ENCODE measurements at regions not wholly inside any gene's neighbourhood (a gene's known extent, or its start where the extent isn't known, plus 50 kb on each side); places are given as distances from the start of the nearest gene placed in this dataset.

DNA sequence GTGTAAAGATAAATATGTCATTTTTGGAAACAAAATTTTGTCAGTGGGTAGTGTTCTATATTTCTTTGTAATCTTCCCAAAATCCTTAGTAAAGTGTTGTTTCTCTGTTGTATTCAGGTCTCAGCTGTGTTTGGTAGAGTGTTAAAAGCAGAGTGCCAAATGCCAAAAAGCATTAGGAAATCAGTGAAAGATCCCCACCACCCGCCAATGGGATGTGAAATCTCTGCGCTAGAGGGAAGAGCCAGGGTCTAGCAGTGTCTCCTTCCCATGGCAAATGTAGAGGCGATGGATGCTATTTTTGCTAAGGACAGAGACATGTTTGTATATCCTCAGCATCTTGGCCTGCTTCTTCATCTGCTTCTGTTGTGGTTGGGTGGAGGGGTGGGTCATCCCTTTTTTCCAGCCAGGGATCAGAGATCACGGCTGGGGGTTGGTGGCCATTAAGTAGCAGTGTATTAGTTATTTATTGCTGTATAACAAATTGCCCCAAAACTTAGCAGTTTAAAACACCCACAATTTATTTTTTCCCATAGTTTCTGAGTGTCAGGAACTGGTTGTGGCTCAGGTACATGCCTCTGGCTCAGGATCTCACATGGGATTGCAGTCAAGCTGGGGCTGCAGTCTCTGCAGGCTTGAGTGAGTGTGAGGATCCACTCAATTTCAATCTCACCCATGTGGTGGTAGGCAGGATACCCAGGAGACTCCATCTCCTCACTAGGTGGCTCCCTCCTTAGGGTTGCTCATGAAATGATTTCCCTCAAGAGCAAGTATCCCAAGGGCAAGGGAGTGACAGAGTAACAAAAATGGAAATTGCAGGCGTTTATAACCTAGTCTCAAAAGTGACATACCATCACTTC lies 211.9 kb downstream of the MYCN start:
- no peak for DNase-seq
- peaks cover 0 to 11% (median 7%) of the 10 kb centered on the region in 4 donors for H3K4me1 ChIP-seq
- H3K27me3 ChIP-seq: no peaks in the 10 kb centered on the region
- H3K27ac ChIP-seq: no peak overlapping the region
- intact Hi-C loops (cut with DNase I): no loop called here
- H3K9me3 ChIP-seq: no peaks in the 10 kb centered on the region
- no peaks in the 10 kb centered on the region for H3K36me3 ChIP-seq
- WGBS, 2 donors: 85 to 86% methylated on average over 5 of the region's 5 CpGs
- TF ChIP-seq, protein P1, sequence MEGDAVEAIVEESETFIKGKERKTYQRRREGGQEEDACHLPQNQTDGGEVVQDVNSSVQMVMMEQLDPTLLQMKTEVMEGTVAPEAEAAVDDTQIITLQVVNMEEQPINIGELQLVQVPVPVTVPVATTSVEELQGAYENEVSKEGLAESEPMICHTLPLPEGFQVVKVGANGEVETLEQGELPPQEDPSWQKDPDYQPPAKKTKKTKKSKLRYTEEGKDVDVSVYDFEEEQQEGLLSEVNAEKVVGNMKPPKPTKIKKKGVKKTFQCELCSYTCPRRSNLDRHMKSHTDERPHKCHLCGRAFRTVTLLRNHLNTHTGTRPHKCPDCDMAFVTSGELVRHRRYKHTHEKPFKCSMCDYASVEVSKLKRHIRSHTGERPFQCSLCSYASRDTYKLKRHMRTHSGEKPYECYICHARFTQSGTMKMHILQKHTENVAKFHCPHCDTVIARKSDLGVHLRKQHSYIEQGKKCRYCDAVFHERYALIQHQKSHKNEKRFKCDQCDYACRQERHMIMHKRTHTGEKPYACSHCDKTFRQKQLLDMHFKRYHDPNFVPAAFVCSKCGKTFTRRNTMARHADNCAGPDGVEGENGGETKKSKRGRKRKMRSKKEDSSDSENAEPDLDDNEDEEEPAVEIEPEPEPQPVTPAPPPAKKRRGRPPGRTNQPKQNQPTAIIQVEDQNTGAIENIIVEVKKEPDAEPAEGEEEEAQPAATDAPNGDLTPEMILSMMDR (IDR thresholded peaks at IDR 0.05): no peak
- H3K4me3 ChIP-seq: no peak overlapping the region

DNA sequence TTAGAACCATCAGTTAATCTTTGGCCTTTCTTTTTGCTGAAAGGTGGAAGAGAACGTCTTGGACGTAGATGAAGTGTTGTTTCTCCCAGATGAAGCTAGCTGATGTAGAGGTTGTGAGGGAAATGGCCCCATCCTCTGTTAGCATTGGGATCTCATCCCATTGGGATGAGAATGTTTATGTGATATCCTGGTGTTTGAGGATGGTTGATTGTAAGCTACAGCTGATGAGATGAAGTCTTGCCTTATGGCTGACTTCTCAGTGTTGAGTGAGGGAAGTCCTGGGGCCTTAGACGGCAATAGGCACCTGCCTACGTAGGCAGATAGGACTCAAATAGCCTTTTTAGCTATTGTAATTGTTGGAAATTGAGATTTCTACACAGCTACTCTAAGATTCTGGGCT lies 211.3 kb downstream of the MYCN start:
- TF ChIP-seq POLR2A (IDR thresholded peaks at IDR 0.05): no peak
- TF ChIP-seq, protein P1 (IDR thresholded peaks at IDR 0.05): no peak
- no peak for TF ChIP-seq POLR2AphosphoS5 (IDR thresholded peaks at IDR 0.05)
- no peak for TF ChIP-seq EP300 (IDR thresholded peaks at IDR 0.05)
- Histone ChIP-seq H3K27ac (no peak overlapping the region), H3K27me3 (no peaks in the 10 kb centered on the region), H3K36me3 (no peaks in the 10 kb centered on the region), H3K9me3 (no peaks in the 10 kb centered on the region), H3K4me1 (peaks cover 0 to 11% (median 7%) of the 10 kb centered on the region in 4 donors), H3K4me3 (no peak overlapping the region)
- no peak for DNase-seq
- 75 to 93% methylated on average over 4 of the region's 4 CpGs for WGBS, 2 donors
- intact Hi-C loops (cut with DNase I): no loop called here

DNA sequence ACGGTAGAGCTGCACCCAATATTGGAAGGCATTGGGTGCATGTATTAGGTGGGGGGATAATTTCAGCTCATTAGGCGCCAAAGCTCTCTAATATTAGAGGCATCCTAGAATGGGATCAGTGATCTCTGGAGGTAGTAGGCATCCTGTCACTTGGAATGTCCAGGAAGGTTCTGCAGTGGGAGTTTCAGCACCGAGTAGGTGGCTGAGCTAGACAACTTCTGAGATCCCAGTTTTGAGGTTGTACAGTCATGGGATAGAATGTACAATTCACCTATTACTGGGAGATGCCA lies 210.9 kb downstream of the MYCN start:
- no peak for DNase-seq
- 96 to 97% methylated on average over 3 of the region's 3 CpGs for WGBS, 2 donors

DNA sequence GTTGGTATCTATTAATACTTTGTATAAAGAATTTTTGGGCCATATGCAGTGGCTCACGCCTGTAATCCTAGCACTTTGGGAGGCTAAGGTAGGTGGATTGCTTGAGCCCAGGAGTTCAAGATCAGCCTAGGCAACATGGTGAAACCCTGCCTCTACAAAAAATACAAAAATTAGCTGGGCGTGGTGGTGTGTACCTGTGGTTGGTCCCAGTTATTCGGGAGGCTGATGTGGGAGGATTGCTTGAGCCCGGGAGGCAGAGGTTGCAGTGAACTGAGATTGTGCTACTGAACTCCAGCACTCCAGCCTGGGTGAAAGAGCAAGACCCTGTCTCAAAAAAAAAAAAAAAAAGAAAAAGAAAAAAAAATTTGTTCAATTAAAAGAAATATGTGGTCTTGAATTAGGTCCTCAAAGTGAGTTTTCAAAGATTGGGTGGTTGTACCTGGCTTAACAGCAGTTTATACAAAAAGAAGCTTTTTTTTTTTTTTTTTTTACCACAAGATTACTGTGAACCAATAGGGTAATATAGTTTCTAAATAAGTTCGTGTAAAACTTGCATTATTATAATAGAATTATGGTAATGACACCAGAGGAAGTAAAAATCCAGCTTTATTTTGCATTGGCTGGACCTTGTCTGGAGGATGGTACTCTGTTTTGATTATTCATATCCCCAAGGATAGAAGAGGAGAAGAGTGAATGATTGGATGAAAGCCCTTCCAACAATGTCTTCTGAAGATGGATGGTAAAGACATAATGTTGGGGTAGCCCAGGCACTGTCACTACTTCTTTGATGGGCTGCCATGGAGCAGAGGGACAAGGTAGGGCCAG lies 210.3 kb downstream of the MYCN start:
- H3K27ac ChIP-seq: no peak overlapping the region
- H3K9me3 ChIP-seq: no peaks in the 10 kb centered on the region
- H3K27me3 ChIP-seq: no peaks in the 10 kb centered on the region
- intact Hi-C loops (cut with DNase I): no loop called here
- peaks cover 0 to 6% (median 4%) of the 10 kb centered on the region in 4 donors for H3K4me1 ChIP-seq
- TF ChIP-seq EP300 (IDR thresholded peaks at IDR 0.05) (no peak), POLR2A (IDR thresholded peaks at IDR 0.05) (no peak), POLR2AphosphoS5 (IDR thresholded peaks at IDR 0.05) (no peak)
- TF ChIP-seq, protein P1 (IDR thresholded peaks at IDR 0.05): no peak
- H3K4me3 ChIP-seq: no peak overlapping the region
- no peak for DNase-seq
- no peaks in the 10 kb centered on the region for H3K36me3 ChIP-seq
- 85 to 91% methylated on average over 5 of the region's 5 CpGs for WGBS, 2 donors

More for the DNA sequence above, 210.9 kb downstream of the MYCN start:
- no peak for TF ChIP-seq POLR2AphosphoS5 (IDR thresholded peaks at IDR 0.05)
- no peak for TF ChIP-seq POLR2A (IDR thresholded peaks at IDR 0.05)
- TF ChIP-seq, protein P1 (IDR thresholded peaks at IDR 0.05): no peak
- no peak for TF ChIP-seq EP300 (IDR thresholded peaks at IDR 0.05)
- H3K27me3 ChIP-seq: no peaks in the 10 kb centered on the region
- H3K9me3 ChIP-seq: no peaks in the 10 kb centered on the region
- no peak overlapping the region for H3K27ac ChIP-seq
- H3K36me3 ChIP-seq: no peaks in the 10 kb centered on the region
- no peak overlapping the region for H3K4me3 ChIP-seq
- intact Hi-C loops (cut with DNase I): no loop called here
- H3K4me1 ChIP-seq: peaks cover 0 to 11% (median 7%) of the 10 kb centered on the region in 4 donors

All from sigmoid colon (tissue), 6 donors.